ENCODE measurements at regions not wholly inside any gene's neighbourhood (a gene's known extent, or its start where the extent isn't known, plus 50 kb on each side); places are given as distances from the start of the nearest gene placed in this dataset.

- DNase-seq (ENCODE audit: low spot score): no peak
These were observed 467.7 kb downstream of the CDH11 start for GRCh38 chr16:64654178-64654577.

GRCh38 chr16:64648282-64648681 lies 473.6 kb downstream of the CDH11 start:
- DNase-seq (ENCODE audit: low spot score): no peak

- DNase-seq (ENCODE audit: low spot score): no peak
These were observed 480.5 kb downstream of the CDH11 start for GRCh38 chr16:64641343-64641742.

- no peak for DNase-seq (ENCODE audit: low spot score)
These were observed 483.1 kb downstream of the CDH11 start for GRCh38 chr16:64638766-64639165.

GRCh38 chr16:64629622-64630021 lies 492.2 kb downstream of the CDH11 start:
- no peak for DNase-seq (ENCODE audit: low spot score)

GRCh38 chr16:64627781-64628180 lies 494.1 kb downstream of the CDH11 start:
- DNase-seq (ENCODE audit: low spot score): no peak

- DNase-seq (ENCODE audit: low spot score): no peak
These were observed 494.6 kb downstream of the CDH11 start for GRCh38 chr16:64627288-64627687.

- no peak for DNase-seq (ENCODE audit: low spot score)
These were observed 495.1 kb downstream of the CDH11 start for GRCh38 chr16:64626776-64627175.

GRCh38 chr16:64621616-64622015 lies 500.2 kb downstream of the CDH11 start:
- DNase-seq (ENCODE audit: low spot score): no peak

GRCh38 chr16:64617836-64618476 lies 503.9 kb downstream of the CDH11 start:
- DNase-seq (ENCODE audit: low spot score): no peak

GRCh38 chr16:64615630-64616280 lies 506.1 kb downstream of the CDH11 start:
- peak; percentile 79 for DNase-seq (ENCODE audit: low spot score)

- DNase-seq (ENCODE audit: low spot score): no peak
These were observed 525.7 kb downstream of the CDH11 start for GRCh38 chr16:64596196-64596595.

- no peak for DNase-seq (ENCODE audit: low spot score)
These were observed 531.4 kb downstream of the CDH11 start for GRCh38 chr16:64590513-64590912.

- DNase-seq (ENCODE audit: low spot score): no peak
These were observed 532.0 kb downstream of the CDH11 start for GRCh38 chr16:64589836-64590235.

GRCh38 chr16:64586781-64587180 lies 535.1 kb downstream of the CDH11 start:
- peak; percentile 37 for DNase-seq (ENCODE audit: low spot score)

GRCh38 chr16:64585367-64585766 lies 536.5 kb downstream of the CDH11 start:
- no peak for DNase-seq (ENCODE audit: low spot score)

GRCh38 chr16:64580558-64580957 lies 541.3 kb downstream of the CDH11 start:
- DNase-seq (ENCODE audit: low spot score): no peak

GRCh38 chr16:64579712-64580111 lies 542.2 kb downstream of the CDH11 start:
- DNase-seq (ENCODE audit: low spot score): no peak

- DNase-seq (ENCODE audit: low spot score): no peak
These were observed 576.1 kb downstream of the CDH11 start for GRCh38 chr16:64545768-64546167.

GRCh38 chr16:64544859-64545258 lies 577.0 kb downstream of the CDH11 start:
- no peak for DNase-seq (ENCODE audit: low spot score)

- no peak for DNase-seq (ENCODE audit: low spot score)
These were observed 578.4 kb downstream of the CDH11 start for GRCh38 chr16:64543441-64543840.

- DNase-seq (ENCODE audit: low spot score): no peak
These were observed 578.8 kb downstream of the CDH11 start for GRCh38 chr16:64543031-64543430.

- no peak for DNase-seq (ENCODE audit: low spot score)
These were observed 579.7 kb downstream of the CDH11 start for GRCh38 chr16:64542152-64542551.

- no peak for DNase-seq (ENCODE audit: low spot score)
These were observed 580.2 kb downstream of the CDH11 start for GRCh38 chr16:64541621-64542020.
